WTC11 (cell line): ENCODE measurements at regions not wholly inside any gene's neighbourhood (a gene's known extent, or its start where the extent isn't known, plus 50 kb on each side); places are given as distances from the start of the nearest gene placed in this dataset.

ENCODE experiments used
- ATAC-seq: fragments of 200-7000 bp; cut with Tn5 transposase; 2 replicates; pipeline ENCODE4 v1.10.0; 2021; ENCODE audit warnings: mild to moderate bottlenecking, moderate library complexity
- CTCF ChIA-PET: fragments of 300-600 bp; sonication (Branson Sonifier 250); formaldehyde crosslinking; loops from one replicate; lab custom pipeline; 2021; ENCODE audit warnings: antibody characterized with exemption; lab: Charles Lee
- POLR2A ChIA-PET: fragments of 350-600 bp; sonication (Branson Sonifier 250); formaldehyde crosslinking; loops from one replicate; lab custom pipeline; 2021; ENCODE audit warnings: antibody characterized with exemption; lab: Charles Lee
- DNase-seq: peaks from one replicate; pipeline ENCODE4 v3.0.0; 2021; ENCODE audit warnings: low spot score
- H3K27ac Mint-ChIP-seq: 2 replicates; pipeline ENCODE4 v1.8.0; 2021; ENCODE audit warnings: mixed read lengths
- H3K27me3 Mint-ChIP-seq: 2 replicates; pipeline ENCODE4 v1.8.0; 2021; ENCODE audit warnings: low read depth, mild to moderate bottlenecking, moderate library complexity, mixed read lengths
- H3K36me3 Mint-ChIP-seq: 2 replicates; pipeline ENCODE4 v1.8.0; 2021; ENCODE audit warnings: mixed read lengths
- H3K4me1 Mint-ChIP-seq: 2 replicates; pipeline ENCODE4 v1.8.0; 2022; ENCODE audit warnings: mixed read lengths
- H3K4me3 Mint-ChIP-seq: 2 replicates; pipeline ENCODE4 v1.8.0; 2021; ENCODE audit warnings: mild to moderate bottlenecking, moderate library complexity, mixed read lengths
- H3K9me3 Mint-ChIP-seq: 2 replicates; pipeline ENCODE4 v1.8.0; 2021; ENCODE audit warnings: mixed read lengths
- ATF2 ChIP-seq: sonication (generic); formaldehyde crosslinking; IDR thresholded peaks from 2 replicates; pipeline ENCODE4 v1.8.1; 2022; ENCODE audit warnings: low read depth, missing genetic modification reagents, borderline replicate concordance
- CTCF ChIP-seq: fragments of 200-600 bp; IDR thresholded peaks from 2 replicates; pipeline ENCODE4 v1.8.0; 2022; ENCODE audit warnings: antibody characterized with exemption
- FOXK1 ChIP-seq: sonication (generic); formaldehyde crosslinking; IDR thresholded peaks from 2 replicates; pipeline ENCODE4 v1.8.0; 2022; ENCODE audit warnings: mild to moderate bottlenecking, moderate library complexity, missing genetic modification reagents
- GABPB1 ChIP-seq: sonication (generic); formaldehyde crosslinking; IDR thresholded peaks from 2 replicates; pipeline ENCODE4 v1.8.1; 2023; ENCODE audit warnings: mild to moderate bottlenecking, missing genetic modification reagents
- GTF2I ChIP-seq: fragments of 250-450 bp; sonication (Bioruptor Pico); conservative IDR thresholded peaks from 2 replicates; pipeline ENCODE4 v1.4.0; 2021; ENCODE audit warnings: mild to moderate bottlenecking
- HMGA2 ChIP-seq: fragments of 250-450 bp; sonication (Bioruptor Pico); IDR thresholded peaks from 2 replicates; pipeline ENCODE4 v1.4.0; 2021; ENCODE audit warnings: mild to moderate bottlenecking, moderate library complexity
- HMGXB4 ChIP-seq: sonication (generic); formaldehyde crosslinking; IDR thresholded peaks from 2 replicates; pipeline ENCODE4 v1.8.1; 2023; ENCODE audit warnings: mild to moderate bottlenecking, moderate library complexity, missing genetic modification reagents
- JAZF1 ChIP-seq: fragments of 250-450 bp; sonication (Bioruptor Pico); IDR thresholded peaks from 2 replicates; pipeline ENCODE4 v1.9.0; 2021; ENCODE audit warnings: moderate library complexity, mild to moderate bottlenecking, inconsistent platforms
- MYBL2 ChIP-seq: sonication (generic); formaldehyde crosslinking; IDR thresholded peaks from 2 replicates; pipeline ENCODE4 v1.8.1; 2023; ENCODE audit warnings: mild to moderate bottlenecking, moderate library complexity, missing genetic modification reagents
- NFATC4 ChIP-seq: fragments of 250-450 bp; sonication (Bioruptor Pico); IDR thresholded peaks from 2 replicates; pipeline ENCODE4 v1.9.0; 2021; ENCODE audit warnings: mild to moderate bottlenecking
- NFE2L1 ChIP-seq: sonication (generic); formaldehyde crosslinking; IDR thresholded peaks from 2 replicates; pipeline ENCODE4 v1.8.1; 2023; ENCODE audit warnings: missing genetic modification reagents
- NR3C1 ChIP-seq: sonication (generic); formaldehyde crosslinking; conservative IDR thresholded peaks from 2 replicates; pipeline ENCODE4 v1.8.1; 2023; ENCODE audit warnings: low read depth, mild to moderate bottlenecking, missing genetic modification reagents
- OVOL2 ChIP-seq: fragments of 250-450 bp; sonication (Bioruptor Pico); IDR thresholded peaks from 2 replicates; pipeline ENCODE4 v1.9.0; 2021; ENCODE audit warnings: mild to moderate bottlenecking, borderline replicate concordance
- PREB ChIP-seq: sonication (generic); formaldehyde crosslinking; IDR thresholded peaks from 2 replicates; pipeline ENCODE4 v1.8.1; 2022; ENCODE audit warnings: mild to moderate bottlenecking, missing genetic modification reagents, moderate library complexity, borderline replicate concordance
- RELA ChIP-seq: sonication (generic); formaldehyde crosslinking; IDR thresholded peaks from 2 replicates; pipeline ENCODE4 v1.8.1; 2022; ENCODE audit warnings: missing genetic modification reagents, mild to moderate bottlenecking, borderline replicate concordance
- SP1 ChIP-seq: sonication (generic); formaldehyde crosslinking; conservative IDR thresholded peaks from 2 replicates; pipeline ENCODE4 v1.8.1; 2022; ENCODE audit warnings: missing genetic modification reagents
- TEAD1 ChIP-seq: sonication (generic); formaldehyde crosslinking; IDR thresholded peaks from 2 replicates; pipeline ENCODE4 v1.8.0; 2022; ENCODE audit warnings: mild to moderate bottlenecking, missing genetic modification reagents
- ZBTB43 ChIP-seq: sonication (generic); formaldehyde crosslinking; IDR thresholded peaks from 2 replicates; pipeline ENCODE4 v1.8.1; 2023; ENCODE audit warnings: mild to moderate bottlenecking, missing genetic modification reagents
- ZNF121 ChIP-seq: sonication (generic); formaldehyde crosslinking; IDR thresholded peaks from 2 replicates; pipeline ENCODE4 v1.8.0; 2023; ENCODE audit warnings: missing genetic modification reagents
- ZNF317 ChIP-seq: sonication (generic); formaldehyde crosslinking; IDR thresholded peaks from 2 replicates; pipeline ENCODE4 v1.8.1; 2023; ENCODE audit warnings: low read depth, mild to moderate bottlenecking, moderate library complexity, missing genetic modification reagents, borderline replicate concordance
- ZNF396 ChIP-seq: fragments of 250-450 bp; sonication (Bioruptor Pico); IDR thresholded peaks from 2 replicates; pipeline ENCODE4 v1.8.0; 2021; ENCODE audit warnings: mild to moderate bottlenecking, moderate library complexity, borderline replicate concordance
- ZNF532 ChIP-seq: fragments of 250-450 bp; sonication (Bioruptor Pico); IDR thresholded peaks from 2 replicates; pipeline ENCODE4 v1.9.0; 2021; ENCODE audit warnings: mild to moderate bottlenecking, borderline replicate concordance

- H3K9me3 Mint-ChIP-seq, result peaks cover 86% of the 10 kb centered on the region
- ATAC-seq (no peak), DNase-seq (no peak)
- CTCF ChIA-PET, result no interaction called here
- H3K4me1 Mint-ChIP-seq, result no peaks in the 10 kb centered on the region
- POLR2A ChIA-PET, result no interaction called here
- peaks cover 80% of the 10 kb centered on the region for H3K36me3 Mint-ChIP-seq
- H3K27ac Mint-ChIP-seq, result no peak overlapping the region
- H3K27me3 Mint-ChIP-seq, result peaks cover 7% of the 10 kb centered on the region; the same call in 1 of the 2 replicates
- no peak overlapping the region for H3K4me3 Mint-ChIP-seq
- TF ChIP-seq ZBTB43 (CRISPR knock-in tag) (no peak), HMGA2 (CRISPR knock-in tag) (no peak), NR3C1 (no peak), CTCF (no peak), ZNF532 (CRISPR knock-in tag) (no peak), ATF2 (no peak)
These were observed 1260.3 kb downstream of the TMEM121 start for GRCh38 chr14:106786697-106787096.

- no peak for DNase-seq
- peaks cover 84% of the 10 kb centered on the region for H3K9me3 Mint-ChIP-seq
- TF ChIP-seq OVOL2 (no peak), PREB (CRISPR knock-in tag) (no peak), GABPB1 (CRISPR knock-in tag) (no peak), SP1 (CRISPR knock-in tag) (no peak), MYBL2 (CRISPR knock-in tag) (no peak), RELA (CRISPR knock-in tag) (no peak), FOXK1 (CRISPR knock-in tag) (no peak), HMGXB4 (no peak), ZNF121 (CRISPR knock-in tag) (no peak), NFE2L1 (CRISPR knock-in tag) (no peak), ZNF317 (CRISPR knock-in tag) (no peak), NFATC4 (CRISPR knock-in tag) (no peak), ZNF396 (no peak), TEAD1 (CRISPR knock-in tag) (no peak), JAZF1 (CRISPR knock-in tag) (no peak), GTF2I (CRISPR knock-in tag) (no peak)
- TF ChIP-seq, all 79 proteins: peak for 0
- H3K4me1 Mint-ChIP-seq, result no peaks in the 10 kb centered on the region
- H3K36me3 Mint-ChIP-seq, result peaks cover 79% of the 10 kb centered on the region
- H3K4me3 Mint-ChIP-seq, result no peak overlapping the region
- no peak overlapping the region for H3K27ac Mint-ChIP-seq
- POLR2A ChIA-PET, result no interaction called here
- CTCF ChIA-PET, result no interaction called here
- H3K27me3 Mint-ChIP-seq, result peaks cover 7% of the 10 kb centered on the region; the same call in 1 of the 2 replicates
- no peak for ATAC-seq
These were observed 1261.2 kb downstream of the TMEM121 start for GRCh38 chr14:106787626-106788025.
